Keratinocyte (primary cell): ENCODE measurements at regions not wholly inside any gene's neighbourhood (a gene's known extent, or its start where the extent isn't known, plus 50 kb on each side); places are given as distances from the start of the nearest gene placed in this dataset.

Experiments used
- EZH2 ChIP-seq: IDR thresholded peaks from one replicate; pipeline ENCODE4 v1.6.1; 2012; ENCODE audit warnings: inconsistent platforms, mild to moderate bottlenecking, low read length, moderate library complexity
- TF ChIP-seq, protein P1 (sequence below), 3 experiments: IDR thresholded peaks in 1 of 3; conservative IDR thresholded peaks in 1 of 3; optimal IDR thresholded peaks in 1 of 3; 2 replicates in 2 of 3; 3 replicates in 1 of 3; pipeline versions ENCODE3 to v1.5.1; 2011; ENCODE audit warnings: low read length in 3 of 3, mild to moderate bottlenecking in 3 of 3, moderate library complexity in 2 of 3, control low read depth in 1 of 3, inconsistent platforms in 1 of 3; ENCODE audit not compliant: insufficient read depth in 2 of 3; ENCODE audit errors: extremely low read depth in 1 of 3

DNA sequence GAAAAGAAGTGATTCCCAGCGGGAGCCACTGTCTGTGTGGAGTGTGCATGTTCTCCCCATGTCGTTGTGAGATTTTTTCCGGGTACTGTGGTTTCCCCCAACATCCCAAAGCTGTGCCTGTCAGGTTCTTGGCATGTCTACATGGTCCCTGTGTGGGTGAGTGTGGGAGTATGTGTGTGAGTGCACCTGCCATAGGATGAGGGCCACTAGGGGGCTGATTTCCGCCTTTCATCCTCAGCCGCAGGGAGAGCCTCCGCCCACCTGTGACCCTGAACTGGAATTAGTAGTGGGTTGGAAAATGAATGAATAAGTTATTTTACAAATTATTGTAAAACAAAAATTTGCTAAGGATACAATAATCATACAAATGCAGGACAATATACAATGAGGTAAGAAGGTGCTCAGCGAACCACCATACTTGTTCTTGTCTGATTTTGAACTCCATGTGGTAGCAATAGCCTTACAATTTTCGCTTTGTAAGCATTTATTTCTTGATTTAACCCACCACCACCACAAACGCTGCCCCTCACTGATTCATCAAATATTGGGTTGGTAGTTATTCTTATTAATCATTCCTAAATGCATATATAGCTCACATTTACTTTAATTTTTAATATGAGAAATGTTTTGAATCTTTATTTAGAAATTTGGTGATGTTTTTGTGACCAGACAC lies 641.2 kb upstream of the VSTM2A start:
- TF ChIP-seq, protein P1, sequence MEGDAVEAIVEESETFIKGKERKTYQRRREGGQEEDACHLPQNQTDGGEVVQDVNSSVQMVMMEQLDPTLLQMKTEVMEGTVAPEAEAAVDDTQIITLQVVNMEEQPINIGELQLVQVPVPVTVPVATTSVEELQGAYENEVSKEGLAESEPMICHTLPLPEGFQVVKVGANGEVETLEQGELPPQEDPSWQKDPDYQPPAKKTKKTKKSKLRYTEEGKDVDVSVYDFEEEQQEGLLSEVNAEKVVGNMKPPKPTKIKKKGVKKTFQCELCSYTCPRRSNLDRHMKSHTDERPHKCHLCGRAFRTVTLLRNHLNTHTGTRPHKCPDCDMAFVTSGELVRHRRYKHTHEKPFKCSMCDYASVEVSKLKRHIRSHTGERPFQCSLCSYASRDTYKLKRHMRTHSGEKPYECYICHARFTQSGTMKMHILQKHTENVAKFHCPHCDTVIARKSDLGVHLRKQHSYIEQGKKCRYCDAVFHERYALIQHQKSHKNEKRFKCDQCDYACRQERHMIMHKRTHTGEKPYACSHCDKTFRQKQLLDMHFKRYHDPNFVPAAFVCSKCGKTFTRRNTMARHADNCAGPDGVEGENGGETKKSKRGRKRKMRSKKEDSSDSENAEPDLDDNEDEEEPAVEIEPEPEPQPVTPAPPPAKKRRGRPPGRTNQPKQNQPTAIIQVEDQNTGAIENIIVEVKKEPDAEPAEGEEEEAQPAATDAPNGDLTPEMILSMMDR (optimal IDR thresholded peaks at IDR 0.05 in 1 of 3, IDR thresholded peaks at IDR 0.05 in 1 of 3, conservative IDR thresholded peaks at IDR 0.05 in 1 of 3; ENCODE audit: extremely low read depth in 1 of 3, insufficient read depth in 2 of 3, low read length in 3 of 3), result no peak
- TF ChIP-seq EZH2, result no peak
